Breast epithelium (tissue), 3 donors: ENCODE measurements at regions not wholly inside any gene's neighbourhood (a gene's known extent, or its start where the extent isn't known, plus 50 kb on each side); places are given as distances from the start of the nearest gene placed in this dataset.

Experiments
- POLR2A ChIP-seq: fragments of 450-650 bp; IDR thresholded peaks from one replicate; pipeline ENCODE4 v1.6.1; 2016; ENCODE audit warnings: antibody characterized with exemption, mild to moderate bottlenecking, moderate library complexity
- POLR2AphosphoS5 ChIP-seq, 3 donors: sonication (generic); formaldehyde crosslinking; IDR thresholded peaks; one replicate each; pipeline ENCODE4 v1.6.1; 2017; ENCODE audit warnings: antibody characterized with exemption in 3 of 3
- TF ChIP-seq, protein P1 (sequence below), 3 donors: fragments of 450-650 bp; IDR thresholded peaks; one replicate each; pipeline ENCODE4 v1.5.1; 2016 to 2017; ENCODE audit warnings: antibody characterized with exemption in 3 of 3, mild to moderate bottlenecking in 3 of 3, moderate library complexity in 3 of 3

GRCh38 chr18:56162311-56163265 is 475.8 kb downstream of the TXNL1 start:
- TF ChIP-seq, protein P1, sequence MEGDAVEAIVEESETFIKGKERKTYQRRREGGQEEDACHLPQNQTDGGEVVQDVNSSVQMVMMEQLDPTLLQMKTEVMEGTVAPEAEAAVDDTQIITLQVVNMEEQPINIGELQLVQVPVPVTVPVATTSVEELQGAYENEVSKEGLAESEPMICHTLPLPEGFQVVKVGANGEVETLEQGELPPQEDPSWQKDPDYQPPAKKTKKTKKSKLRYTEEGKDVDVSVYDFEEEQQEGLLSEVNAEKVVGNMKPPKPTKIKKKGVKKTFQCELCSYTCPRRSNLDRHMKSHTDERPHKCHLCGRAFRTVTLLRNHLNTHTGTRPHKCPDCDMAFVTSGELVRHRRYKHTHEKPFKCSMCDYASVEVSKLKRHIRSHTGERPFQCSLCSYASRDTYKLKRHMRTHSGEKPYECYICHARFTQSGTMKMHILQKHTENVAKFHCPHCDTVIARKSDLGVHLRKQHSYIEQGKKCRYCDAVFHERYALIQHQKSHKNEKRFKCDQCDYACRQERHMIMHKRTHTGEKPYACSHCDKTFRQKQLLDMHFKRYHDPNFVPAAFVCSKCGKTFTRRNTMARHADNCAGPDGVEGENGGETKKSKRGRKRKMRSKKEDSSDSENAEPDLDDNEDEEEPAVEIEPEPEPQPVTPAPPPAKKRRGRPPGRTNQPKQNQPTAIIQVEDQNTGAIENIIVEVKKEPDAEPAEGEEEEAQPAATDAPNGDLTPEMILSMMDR (IDR thresholded peaks at IDR 0.05) = no peak
- TF ChIP-seq POLR2AphosphoS5 (IDR thresholded peaks at IDR 0.05) (no peak), POLR2A (no peak)
